ENCODE measurements at regions not wholly inside any gene's neighbourhood (a gene's known extent, or its start where the extent isn't known, plus 50 kb on each side); places are given as distances from the start of the nearest gene placed in this dataset.

- Histone ChIP-seq H3K9ac (ENCODE audit: control insufficient read depth, insufficient read depth, low read length) (no peak overlapping the region), H3K27me3 (replicated peaks in 1 of 2; ENCODE audit: control insufficient read depth in 2 of 2, insufficient read depth in 2 of 2, low read length in 1 of 2) (no peaks in the 10 kb centered on the region; a peak in 1 of 4 replicates), H3K27ac (ENCODE audit: control insufficient read depth, insufficient read depth) (no peak overlapping the region), H4K20me1 (ENCODE audit: control insufficient read depth, insufficient read depth) (no peaks in the 10 kb centered on the region), H3K4me2 (ENCODE audit: control insufficient read depth, insufficient read depth) (no peak overlapping the region), H3K79me2 (ENCODE audit: control insufficient read depth, insufficient read depth, low read length) (no peaks in the 10 kb centered on the region), H3K4me3 (no peak overlapping the region), H3K4me1 (ENCODE audit: control insufficient read depth, insufficient read depth, low read length) (no peaks in the 10 kb centered on the region), H3K9me3 (replicated peaks; ENCODE audit: control insufficient read depth, insufficient read depth, low read length) (no peaks in the 10 kb centered on the region), H2AFZ (ENCODE audit: control insufficient read depth, low read depth, low read length) (no peak overlapping the region), H3K36me3 (ENCODE audit: control insufficient read depth in 2 of 2, insufficient read depth in 2 of 2, low read length in 1 of 2) (no peaks in the 10 kb centered on the region)
- TF ChIP-seq STAT1 (conservative IDR thresholded peaks at IDR 0.05) (no peak), SMARCA5 (IDR thresholded peaks at IDR 0.05) (no peak), SREBF2 (IDR thresholded peaks at IDR 0.05; ENCODE audit: low read length) (no peak), NFXL1 (IDR thresholded peaks at IDR 0.05; ENCODE audit: borderline replicate concordance) (no peak), EED (IDR thresholded peaks at IDR 0.05; ENCODE audit: low read depth) (no peak), EZH2 (IDR thresholded peaks at IDR 0.05; ENCODE audit: borderline replicate concordance, control insufficient read depth, low read depth, low read length) (no peak), ZNF384 (IDR thresholded peaks at IDR 0.05; ENCODE audit: borderline replicate concordance, low read depth, low read length) (no peak), NBN (IDR thresholded peaks at IDR 0.05) (no peak), ZNF622 (IDR thresholded peaks at IDR 0.05) (no peak), KLF5 (IDR thresholded peaks at IDR 0.05; ENCODE audit: partially characterized antibody) (no peak), HSF1 (IDR thresholded peaks at IDR 0.05; ENCODE audit: low read depth, low read length) (no peak)
- TF ChIP-seq, protein P1, sequence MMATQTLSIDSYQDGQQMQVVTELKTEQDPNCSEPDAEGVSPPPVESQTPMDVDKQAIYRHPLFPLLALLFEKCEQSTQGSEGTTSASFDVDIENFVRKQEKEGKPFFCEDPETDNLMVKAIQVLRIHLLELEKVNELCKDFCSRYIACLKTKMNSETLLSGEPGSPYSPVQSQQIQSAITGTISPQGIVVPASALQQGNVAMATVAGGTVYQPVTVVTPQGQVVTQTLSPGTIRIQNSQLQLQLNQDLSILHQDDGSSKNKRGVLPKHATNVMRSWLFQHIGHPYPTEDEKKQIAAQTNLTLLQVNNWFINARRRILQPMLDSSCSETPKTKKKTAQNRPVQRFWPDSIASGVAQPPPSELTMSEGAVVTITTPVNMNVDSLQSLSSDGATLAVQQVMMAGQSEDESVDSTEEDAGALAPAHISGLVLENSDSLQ (IDR thresholded peaks at IDR 0.05) = no peak
- SMC1A ChIA-PET (ENCODE audit: uncharacterized antibody, unreplicated experiment) = no interaction called here
- RAD21 ChIA-PET (ENCODE audit: unreplicated experiment) = no interaction called here
- CTCF ChIA-PET = no interaction called here
- no peak for ATAC-seq
- intact Hi-C loops (cut with micrococcal nuclease; ENCODE audit: unreplicated experiment) = no loop called here
- no TSS peak for BruUV-seq (replicated peaks)
- WGBS (ENCODE audit: insufficient coverage, insufficient replicate concordance, low lambda C conversion rate, missing lambda C conversion rate) = 18% methylated on average over 4 of the region's 4 CpGs
- DNase-seq (ENCODE audit: low read depth, low spot score) = no peak
- FAIRE-seq = no peak
- POLR2A ChIA-PET = no interaction called here
- in situ Hi-C loops (cut with MboI) = no loop called here
Measured at GRCh38 chr10:21157664-21158063, 260.6 kb upstream of the NEBL start.
